Cardiac fibroblast (primary cell): ENCODE measurements at regions not wholly inside any gene's neighbourhood (a gene's known extent, or its start where the extent isn't known, plus 50 kb on each side); places are given as distances from the start of the nearest gene placed in this dataset.
"Not testable (repeated sequence)": the region's sequence is repeated elsewhere in the genome, so short reads cannot be mapped to it uniquely, and the experiment has no call there.

ENCODE experiments used
- DNase-seq, 2 donors: peaks; one replicate each; pipeline versions ENCODE4 v3.0.0 to v3.0.0-alpha.2; 2010; ENCODE audit warnings: low read depth in 2 of 2
- H3K4me3 ChIP-seq, 2 donors: replicated peaks in 1 of 2; 1 replicate in 1 of 2; 2 replicates in 1 of 2; pipeline ENCODE4 v1.5.1; 2011; ENCODE audit warnings: low read depth in 2 of 2, low read length in 2 of 2, mild to moderate bottlenecking in 2 of 2, moderate library complexity in 1 of 2
- TF ChIP-seq, protein P1 (sequence below): IDR thresholded peaks from one replicate; pipeline ENCODE4 v1.5.1; 2011; ENCODE audit warnings: low read depth, mild to moderate bottlenecking, low read length, inconsistent platforms

DNA sequence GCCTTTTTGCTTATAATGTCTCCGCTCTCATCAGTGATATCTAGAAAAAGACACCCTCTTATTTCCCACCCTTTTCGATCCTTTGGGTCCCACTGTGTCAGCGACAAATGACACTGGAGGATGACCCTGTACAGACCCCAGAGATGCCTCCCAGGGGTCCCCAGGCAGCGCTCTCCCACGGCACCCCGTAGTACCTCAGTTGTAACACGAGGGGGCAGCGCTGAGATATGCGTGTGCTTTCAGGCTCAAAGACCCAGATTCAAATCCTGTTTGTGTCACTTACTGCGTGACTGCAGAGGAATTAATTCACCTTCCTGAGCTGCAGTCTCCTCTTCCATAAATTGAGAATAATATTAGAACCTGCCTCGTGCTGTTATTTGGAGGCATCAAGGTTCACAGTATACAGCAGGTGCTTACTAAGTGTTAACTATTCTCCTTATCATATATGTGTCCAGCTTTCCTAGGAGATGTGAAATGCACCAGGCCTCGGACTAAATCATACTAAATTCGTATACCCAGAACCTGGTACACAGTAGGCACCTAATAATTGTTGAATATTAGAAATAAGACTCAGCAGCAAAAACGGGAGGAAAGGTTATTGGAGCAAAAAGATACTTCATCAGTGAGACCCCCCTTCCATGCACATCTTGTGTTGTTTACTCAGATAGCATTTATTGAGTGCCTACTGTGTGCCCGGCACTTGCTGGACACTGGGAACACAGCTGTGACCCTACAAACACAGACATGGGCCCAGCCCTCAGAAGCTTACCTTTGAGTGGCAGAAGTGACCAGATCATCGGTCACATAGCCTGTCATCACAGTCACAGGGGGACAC lies 99.9 kb downstream of the PHETA1 start:
- TF ChIP-seq, protein P1, sequence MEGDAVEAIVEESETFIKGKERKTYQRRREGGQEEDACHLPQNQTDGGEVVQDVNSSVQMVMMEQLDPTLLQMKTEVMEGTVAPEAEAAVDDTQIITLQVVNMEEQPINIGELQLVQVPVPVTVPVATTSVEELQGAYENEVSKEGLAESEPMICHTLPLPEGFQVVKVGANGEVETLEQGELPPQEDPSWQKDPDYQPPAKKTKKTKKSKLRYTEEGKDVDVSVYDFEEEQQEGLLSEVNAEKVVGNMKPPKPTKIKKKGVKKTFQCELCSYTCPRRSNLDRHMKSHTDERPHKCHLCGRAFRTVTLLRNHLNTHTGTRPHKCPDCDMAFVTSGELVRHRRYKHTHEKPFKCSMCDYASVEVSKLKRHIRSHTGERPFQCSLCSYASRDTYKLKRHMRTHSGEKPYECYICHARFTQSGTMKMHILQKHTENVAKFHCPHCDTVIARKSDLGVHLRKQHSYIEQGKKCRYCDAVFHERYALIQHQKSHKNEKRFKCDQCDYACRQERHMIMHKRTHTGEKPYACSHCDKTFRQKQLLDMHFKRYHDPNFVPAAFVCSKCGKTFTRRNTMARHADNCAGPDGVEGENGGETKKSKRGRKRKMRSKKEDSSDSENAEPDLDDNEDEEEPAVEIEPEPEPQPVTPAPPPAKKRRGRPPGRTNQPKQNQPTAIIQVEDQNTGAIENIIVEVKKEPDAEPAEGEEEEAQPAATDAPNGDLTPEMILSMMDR, result peak; percentile 60
- DNase-seq, result peak in 1 of 2 donors; percentile 16
- no peak overlapping the region for H3K4me3 ChIP-seq

GRCh38 chr12:111267144-111267543 lies 101.8 kb downstream of the PHETA1 start:
- TF ChIP-seq, protein P1, result no peak
- H3K4me3 ChIP-seq, result no peak overlapping the region
- no peak for DNase-seq

DNA sequence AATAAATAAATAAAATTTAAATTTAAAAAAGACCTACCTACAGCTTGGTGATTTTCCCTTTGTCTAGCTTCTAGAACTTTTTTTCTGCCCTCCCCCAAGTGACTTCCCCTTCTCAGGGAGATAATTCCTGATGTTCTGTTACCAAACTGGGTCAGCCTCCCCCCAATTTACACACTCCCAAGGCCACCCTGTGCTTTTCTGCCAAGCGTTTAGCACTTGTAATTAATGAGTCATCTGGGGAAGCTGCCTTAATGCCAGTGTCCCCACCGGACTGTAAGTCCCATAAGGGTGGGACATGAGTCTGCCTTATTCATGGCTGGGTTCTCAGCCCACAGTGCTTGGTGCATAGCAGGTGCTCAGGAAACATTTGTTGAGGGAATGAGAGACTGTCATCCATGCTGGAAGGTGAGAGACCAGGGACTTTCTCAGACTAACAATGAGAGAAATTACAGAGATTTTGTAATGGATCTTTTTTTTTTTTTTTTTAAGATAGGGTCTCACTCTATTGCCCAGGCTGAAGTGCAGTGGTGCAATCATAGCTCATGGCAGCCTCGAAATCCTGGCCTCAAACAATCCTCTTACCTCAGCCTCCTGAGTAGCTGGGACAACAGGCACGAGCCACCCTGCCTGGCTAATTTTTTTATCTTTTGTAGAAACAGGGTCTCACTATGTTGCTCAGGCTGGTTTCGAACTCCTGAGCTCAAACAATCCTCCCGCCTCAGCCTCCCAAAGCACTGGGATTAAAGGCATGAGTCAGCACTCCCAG lies 106.8 kb downstream of the PHETA1 start:
- H3K4me3 ChIP-seq, result no peak overlapping the region
- TF ChIP-seq, protein P1, result no peak
- no peak for DNase-seq

DNA sequence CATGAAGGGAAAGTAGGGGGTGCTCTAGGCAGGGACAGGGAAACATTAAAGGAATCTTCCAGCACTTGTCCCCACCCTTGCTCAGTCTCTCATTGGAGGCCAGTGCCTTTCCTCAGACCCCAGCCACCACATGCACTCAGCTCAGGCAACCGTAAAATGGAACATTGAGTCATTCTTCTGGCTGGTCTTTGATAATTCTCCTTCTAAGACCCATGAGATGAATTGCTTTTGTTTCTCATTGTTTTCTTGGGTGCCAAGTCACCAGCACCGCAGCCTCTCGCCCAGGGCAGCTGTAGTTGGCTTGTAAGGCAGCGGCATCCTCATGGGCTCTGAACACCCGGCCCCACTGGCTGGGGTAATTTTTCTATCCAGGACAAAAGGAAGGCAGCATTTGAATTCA lies 108.2 kb downstream of the PHETA1 start:
- no peak overlapping the region for H3K4me3 ChIP-seq
- TF ChIP-seq, protein P1, result no peak
- no peak for DNase-seq

DNA sequence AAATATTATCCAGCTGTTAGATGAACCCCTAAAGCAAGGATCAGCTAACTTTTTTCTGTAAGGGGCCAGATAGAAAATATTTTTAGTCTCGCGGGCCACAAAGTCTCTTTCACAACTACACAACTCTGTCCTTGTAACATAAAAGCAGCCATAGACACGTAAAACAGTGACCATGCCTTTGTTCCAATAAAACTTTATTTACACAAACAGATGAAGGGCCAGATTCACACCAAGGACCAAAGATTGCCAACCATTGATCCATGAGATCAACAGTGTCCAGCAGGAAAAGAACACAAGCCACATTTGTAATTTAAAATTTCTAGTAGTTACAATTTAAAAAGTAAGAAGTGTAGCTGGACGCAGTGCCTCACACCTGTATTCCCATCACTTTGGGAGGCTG lies 109.7 kb downstream of the PHETA1 start:
- no peak overlapping the region for H3K4me3 ChIP-seq
- no peak for DNase-seq
- TF ChIP-seq, protein P1, result no peak

DNA sequence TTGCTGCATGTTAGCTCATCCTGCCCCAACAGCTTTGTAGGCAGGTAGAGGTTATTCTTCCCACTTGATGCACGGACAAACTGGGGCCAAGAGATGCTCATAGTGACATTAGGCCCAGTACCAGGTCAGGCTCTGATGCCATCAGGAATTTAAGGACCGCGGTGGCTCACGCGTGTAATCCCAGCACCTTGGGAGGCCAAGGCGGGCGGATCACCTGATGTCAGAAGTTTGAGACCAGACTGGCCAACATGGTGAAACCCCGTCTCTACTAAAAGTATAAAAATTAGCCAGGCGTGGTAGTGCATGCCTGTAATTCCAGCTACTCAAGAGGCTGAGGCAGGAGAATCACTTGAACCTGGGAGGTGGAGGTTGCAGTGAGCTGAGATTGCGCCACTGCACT lies 110.8 kb downstream of the PHETA1 start:
- not testable (repeated sequence) for DNase-seq, H3K4me3 ChIP-seq

GRCh38 chr12:111257435-111257902 lies 111.4 kb downstream of the PHETA1 start:
- TF ChIP-seq, protein P1, result no peak
- no peak for DNase-seq
- no peak overlapping the region for H3K4me3 ChIP-seq
